Nucleus accumbens (tissue), 56 donors: ENCODE measurements at regions not wholly inside any gene's neighbourhood (a gene's known extent, or its start where the extent isn't known, plus 50 kb on each side); places are given as distances from the start of the nearest gene placed in this dataset.
A peak's percentile ranks its signal among the peaks of the same experiment; 100 is the strongest.
"Not testable (repeated sequence)": the region's sequence is repeated elsewhere in the genome, so short reads cannot be mapped to it uniquely, and the experiment has no call there.

Source experiments
- DNase-seq, 56 donors: peaks; one replicate each; lab custom pipeline; 2025; lab: John Stamatoyannopoulos, UW

GRCh38 chr4:189200353-189200752 is 740.3 kb upstream of the FRG1 start:
- no peak for DNase-seq

- peak in 37 of 56 donors; percentile 0 to 51 (median 13) for DNase-seq
Measured at GRCh38 chr4:189202182-189202868, 738.3 kb upstream of the FRG1 start.

- DNase-seq = no peak
Measured at GRCh38 chr4:189202869-189203271, 737.8 kb upstream of the FRG1 start.

GRCh38 chr4:189204616-189205015 is 736.1 kb upstream of the FRG1 start:
- DNase-seq = no peak

GRCh38 chr4:189206953-189207352 is 733.7 kb upstream of the FRG1 start:
- no peak for DNase-seq

GRCh38 chr4:189207872-189208271 is 732.8 kb upstream of the FRG1 start:
- DNase-seq = no peak

- no peak for DNase-seq
Measured at GRCh38 chr4:189215574-189215973, 725.1 kb upstream of the FRG1 start.

- no peak for DNase-seq
Measured at GRCh38 chr4:189221691-189222090, 719.0 kb upstream of the FRG1 start.

GRCh38 chr4:189228726-189229125 is 711.9 kb upstream of the FRG1 start:
- no peak for DNase-seq

- no peak for DNase-seq
Measured at GRCh38 chr4:189232274-189232673, 708.4 kb upstream of the FRG1 start.

- DNase-seq = not testable (repeated sequence)
Measured at GRCh38 chr4:189233754-189234153, 706.9 kb upstream of the FRG1 start.

GRCh38 chr4:189234948-189235347 is 705.7 kb upstream of the FRG1 start:
- DNase-seq = not testable (repeated sequence)

GRCh38 chr4:189235599-189235998 is 705.1 kb upstream of the FRG1 start:
- no peak for DNase-seq

GRCh38 chr4:189236321-189236720 is 704.4 kb upstream of the FRG1 start:
- not testable (repeated sequence) for DNase-seq

GRCh38 chr4:189237340-189237739 is 703.3 kb upstream of the FRG1 start:
- no peak for DNase-seq

GRCh38 chr4:189255636-189256035 is 685.0 kb upstream of the FRG1 start:
- no peak for DNase-seq

- no peak for DNase-seq
Measured at GRCh38 chr4:189261475-189261874, 679.2 kb upstream of the FRG1 start.

GRCh38 chr4:189265515-189265914 is 675.2 kb upstream of the FRG1 start:
- no peak for DNase-seq

GRCh38 chr4:189267312-189267965 is 673.2 kb upstream of the FRG1 start:
- no peak for DNase-seq

GRCh38 chr4:189278597-189279165 is 662.0 kb upstream of the FRG1 start:
- DNase-seq = peak in 24 of 56 donors; percentile 1 to 70 (median 31)

GRCh38 chr4:189279188-189279587 is 661.5 kb upstream of the FRG1 start:
- no peak for DNase-seq

- DNase-seq = no peak
Measured at GRCh38 chr4:189285377-189285776, 655.3 kb upstream of the FRG1 start.
